ENCODE measurements at regions not wholly inside any gene's neighbourhood (a gene's known extent, or its start where the extent isn't known, plus 50 kb on each side); places are given as distances from the start of the nearest gene placed in this dataset.
"Not testable (repeated sequence)": the region's sequence is repeated elsewhere in the genome, so short reads cannot be mapped to it uniquely, and the experiment has no call there.

- DNase-seq: no peak
Measured at GRCh38 chr3:88412346-88412745, 262.6 kb downstream of the C3orf38 start.

GRCh38 chr3:88416436-88416835 is 266.7 kb downstream of the C3orf38 start:
- no peak for DNase-seq

DNA sequence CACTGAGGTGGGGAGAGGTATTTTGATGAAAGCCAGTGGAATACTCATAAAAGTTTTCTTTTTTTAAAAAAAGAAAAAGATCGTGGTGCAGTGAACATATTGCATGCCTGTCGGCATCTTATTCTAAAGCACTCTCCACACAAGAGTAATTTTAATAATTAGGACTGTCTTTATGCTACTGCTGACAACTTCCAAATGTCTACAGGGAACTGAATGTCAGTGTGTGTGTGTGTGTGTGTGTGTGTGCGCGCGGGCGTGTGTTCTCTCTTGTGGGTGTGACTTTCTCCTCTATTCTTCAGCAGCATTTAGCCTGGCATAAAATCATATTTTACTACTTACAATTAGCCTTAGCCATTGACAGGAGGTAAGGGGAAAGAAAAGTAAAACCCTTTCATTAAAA is 268.5 kb downstream of the C3orf38 start:
- no peak for DNase-seq

DNA sequence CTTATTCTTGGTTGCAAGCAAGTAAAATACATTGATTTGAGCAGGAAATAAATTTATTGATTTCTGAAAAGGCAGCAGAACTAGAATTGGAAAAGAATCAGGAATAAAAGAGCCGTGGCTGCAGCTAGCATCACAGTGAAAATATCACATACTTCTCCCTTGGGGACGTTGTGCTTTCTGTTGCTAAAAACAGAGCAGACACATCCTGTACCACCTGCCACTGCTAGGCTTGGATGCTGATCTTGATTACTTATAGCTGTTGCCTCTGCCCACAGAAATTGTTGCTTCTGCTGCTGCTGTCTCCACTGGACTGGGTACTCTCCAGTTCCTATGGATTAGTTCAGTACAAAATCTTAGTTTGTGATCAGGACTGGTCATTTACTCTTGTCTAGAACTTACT is 283.8 kb downstream of the C3orf38 start:
- peak; percentile 22 for DNase-seq

GRCh38 chr3:88434001-88434400 is 284.2 kb downstream of the C3orf38 start:
- no peak for DNase-seq

GRCh38 chr3:88440701-88441100 is 290.9 kb downstream of the C3orf38 start:
- DNase-seq: no peak

GRCh38 chr3:88443066-88443465 is 293.3 kb downstream of the C3orf38 start:
- no peak for DNase-seq

DNA sequence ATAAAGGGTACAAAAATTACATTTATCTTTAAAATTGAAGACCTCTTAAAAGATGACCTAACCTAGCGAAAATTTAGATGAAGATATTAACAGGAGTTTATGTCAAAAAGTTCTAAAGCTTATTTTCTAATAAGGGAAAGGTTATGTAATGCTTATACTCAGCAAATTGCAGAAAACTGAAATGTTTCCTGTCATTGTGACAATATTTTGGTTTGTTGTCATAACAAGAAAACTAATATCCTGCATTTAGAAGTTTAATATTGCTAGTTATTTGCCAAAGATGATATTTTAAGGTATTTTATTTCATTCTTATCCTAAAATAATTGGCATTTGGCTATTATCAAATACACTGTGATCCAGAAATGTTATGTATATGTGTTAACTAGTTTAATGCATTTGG is 294.5 kb downstream of the C3orf38 start:
- DNase-seq: no peak

GRCh38 chr3:88452228-88452627 is 302.5 kb downstream of the C3orf38 start:
- DNase-seq: no peak

DNA sequence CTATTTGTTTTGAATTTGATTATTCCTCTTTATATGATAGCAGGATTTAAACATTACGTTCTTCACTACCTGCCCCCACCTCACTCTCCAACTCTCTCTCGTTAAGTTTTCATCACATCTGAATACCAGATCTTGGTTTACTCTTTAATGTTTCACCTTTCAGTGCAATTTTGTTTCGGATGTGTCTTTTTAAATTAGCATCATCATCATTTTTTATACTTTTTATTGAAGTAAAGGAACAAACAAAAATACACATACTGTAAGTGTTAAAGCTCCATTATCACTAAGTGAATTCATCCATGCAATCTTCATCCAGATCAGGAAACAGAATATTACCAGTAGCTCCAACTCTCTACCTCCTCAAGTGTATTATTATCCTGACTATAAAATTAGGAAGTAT is 310.6 kb downstream of the C3orf38 start:
- no peak for DNase-seq

- DNase-seq: no peak
Measured at GRCh38 chr3:88462230-88462629, 312.5 kb downstream of the C3orf38 start.

GRCh38 chr3:88467191-88467590 is 317.4 kb downstream of the C3orf38 start:
- no peak for DNase-seq

- DNase-seq: no peak
Measured at GRCh38 chr3:88469216-88469615, 319.5 kb downstream of the C3orf38 start.

DNA sequence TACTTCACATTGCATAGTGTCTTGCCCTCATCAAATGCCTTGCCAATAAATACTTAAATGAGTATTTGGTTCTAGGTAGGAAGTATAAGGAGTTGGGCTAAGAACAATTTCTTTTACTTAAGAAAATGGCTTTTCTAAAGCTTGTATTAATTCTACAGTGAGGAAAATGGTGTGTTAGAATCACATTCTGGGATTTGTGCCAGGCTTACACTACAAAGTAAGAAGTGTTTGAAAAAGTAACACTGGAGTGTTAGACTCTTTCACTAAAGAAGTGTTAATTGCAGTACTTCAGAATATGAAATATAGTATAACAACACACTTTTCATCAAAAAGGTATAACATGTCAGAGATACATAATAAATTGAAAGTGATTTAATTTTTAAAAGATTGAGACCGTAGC is 328.7 kb downstream of the C3orf38 start:
- no peak for DNase-seq

GRCh38 chr3:88480822-88481221 is 331.1 kb downstream of the C3orf38 start:
- no peak for DNase-seq

DNA sequence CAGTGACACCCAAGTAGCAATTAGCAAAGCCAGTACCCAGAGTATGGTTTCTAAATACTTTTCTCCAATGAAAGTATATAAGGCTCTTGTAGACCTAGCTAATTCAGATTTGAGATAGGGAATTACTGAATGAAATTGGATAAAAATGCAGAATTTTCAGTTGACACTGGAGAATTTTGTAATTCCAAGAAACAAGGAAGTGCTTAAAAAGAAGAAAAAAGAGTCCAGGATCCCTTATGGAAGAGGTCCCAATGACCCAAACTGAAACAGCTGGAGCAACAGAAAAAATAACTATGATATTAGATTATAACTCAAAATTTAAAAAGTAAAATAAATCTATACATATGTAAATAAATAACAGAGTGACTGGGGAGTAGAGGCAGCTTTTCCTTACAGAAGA is 335.2 kb downstream of the C3orf38 start:
- no peak for DNase-seq

GRCh38 chr3:88508818-88509217 is 359.1 kb downstream of the C3orf38 start:
- DNase-seq: not testable (repeated sequence)

GRCh38 chr3:88509582-88509981 is 359.8 kb downstream of the C3orf38 start:
- DNase-seq: no peak

DNA sequence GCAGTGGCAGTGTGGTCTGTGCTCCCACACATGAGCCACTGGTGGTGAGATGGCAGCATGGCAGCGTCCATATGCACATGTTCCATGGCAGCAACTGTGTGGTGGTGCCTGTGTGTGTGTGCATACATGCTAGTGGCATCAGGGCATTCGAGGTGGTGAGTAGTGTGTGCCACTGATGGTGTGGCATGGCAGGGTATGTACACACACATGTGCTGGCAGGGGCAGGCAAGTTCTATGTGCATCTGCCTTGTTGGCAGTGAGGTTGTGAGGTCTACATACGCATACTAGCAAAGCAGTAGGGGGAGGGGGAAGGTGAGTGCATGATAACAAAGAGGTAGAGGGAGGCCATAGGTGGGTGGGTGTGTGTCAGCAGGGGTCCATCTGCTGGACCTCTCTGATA is 378.7 kb downstream of the C3orf38 start:
- DNase-seq: no peak

- DNase-seq: no peak
Measured at GRCh38 chr3:88534534-88534933, 384.8 kb downstream of the C3orf38 start.

- DNase-seq: no peak
Measured at GRCh38 chr3:88535563-88535962, 385.8 kb downstream of the C3orf38 start.

DNA sequence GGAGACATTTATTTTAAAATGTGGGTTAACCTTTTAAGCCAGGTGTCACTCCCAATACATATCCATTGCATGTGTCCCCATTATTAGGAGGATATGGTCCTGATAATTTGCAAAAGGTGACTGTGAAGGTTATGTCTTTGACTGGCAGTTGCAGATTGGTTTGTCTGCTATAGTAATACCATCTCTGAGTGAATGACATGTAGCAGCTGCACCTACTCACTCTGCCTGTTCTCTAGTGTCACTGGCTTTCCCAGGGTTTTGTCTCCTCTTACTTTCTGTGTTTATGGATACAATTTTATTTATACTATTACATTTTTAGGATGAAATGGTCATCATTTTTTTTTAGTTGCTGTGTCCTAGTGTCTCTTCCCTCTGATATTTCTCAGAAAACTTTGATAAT is 393.2 kb downstream of the C3orf38 start:
- DNase-seq: no peak

- DNase-seq: no peak
Measured at GRCh38 chr3:88572450-88572849, 422.7 kb downstream of the C3orf38 start.

DNA sequence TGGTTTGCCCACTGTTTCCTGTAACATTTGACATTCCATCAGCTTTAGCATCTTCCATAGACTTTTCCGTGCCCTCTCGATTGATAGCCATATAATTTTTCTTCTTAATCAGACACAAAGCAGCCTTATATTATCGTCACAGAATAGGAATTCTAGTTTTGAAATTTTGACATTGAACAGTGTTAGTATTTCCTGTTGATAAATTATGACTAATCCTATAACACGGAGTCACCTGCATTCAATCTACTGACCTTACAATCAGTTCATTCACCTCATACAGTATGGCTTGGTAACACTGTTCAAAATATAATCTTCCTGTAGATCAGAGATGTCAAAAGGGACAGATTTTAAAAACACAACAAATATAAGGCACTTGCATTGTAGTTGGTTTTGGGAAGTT is 423.7 kb downstream of the C3orf38 start:
- no peak for DNase-seq

DNA sequence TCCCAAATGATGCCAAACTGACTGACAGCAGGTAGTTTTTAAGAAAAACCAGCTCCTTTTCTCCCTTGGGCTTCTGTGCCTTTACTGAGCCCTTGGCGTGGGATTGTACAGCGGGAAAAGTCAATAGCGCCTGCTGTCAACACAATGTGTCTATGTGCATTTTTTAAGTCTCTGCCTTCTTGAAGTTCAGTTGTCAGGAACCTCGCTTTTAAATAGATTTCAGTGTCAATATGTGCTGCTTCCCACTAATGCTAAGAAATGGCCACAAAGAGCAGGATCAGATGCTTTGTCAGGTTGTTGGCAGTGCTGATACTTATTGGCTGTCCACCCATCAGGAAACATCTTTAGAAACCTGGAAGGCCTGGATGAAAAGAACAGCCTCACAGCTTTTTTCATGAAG is 424.4 kb downstream of the C3orf38 start:
- DNase-seq: no peak

- no peak for DNase-seq
Measured at GRCh38 chr3:88584451-88584850, 434.7 kb downstream of the C3orf38 start.

All from NCI-H1092 treated with DMSO at 0.1 percent for 48 hours (cell line).